ENCODE measurements at regions not wholly inside any gene's neighbourhood (a gene's known extent, or its start where the extent isn't known, plus 50 kb on each side); places are given as distances from the start of the nearest gene placed in this dataset.

- no peak for DNase-seq
- Histone ChIP-seq H3K27ac (no peak overlapping the region), H3K9me3 (no peaks in the 10 kb centered on the region), H3K36me3 (no peaks in the 10 kb centered on the region), H3K27me3 (no peaks in the 10 kb centered on the region), H3K4me3 (no peak overlapping the region), H3K4me1 (no peaks in the 10 kb centered on the region)
- TF ChIP-seq POLR2A (IDR thresholded peaks at IDR 0.05) (no peak), CTCF (IDR thresholded peaks at IDR 0.05) (no peak)
Measured at GRCh38 chr11:33605703-33606102, 94.9 kb downstream of the C11orf91 start.

DNA sequence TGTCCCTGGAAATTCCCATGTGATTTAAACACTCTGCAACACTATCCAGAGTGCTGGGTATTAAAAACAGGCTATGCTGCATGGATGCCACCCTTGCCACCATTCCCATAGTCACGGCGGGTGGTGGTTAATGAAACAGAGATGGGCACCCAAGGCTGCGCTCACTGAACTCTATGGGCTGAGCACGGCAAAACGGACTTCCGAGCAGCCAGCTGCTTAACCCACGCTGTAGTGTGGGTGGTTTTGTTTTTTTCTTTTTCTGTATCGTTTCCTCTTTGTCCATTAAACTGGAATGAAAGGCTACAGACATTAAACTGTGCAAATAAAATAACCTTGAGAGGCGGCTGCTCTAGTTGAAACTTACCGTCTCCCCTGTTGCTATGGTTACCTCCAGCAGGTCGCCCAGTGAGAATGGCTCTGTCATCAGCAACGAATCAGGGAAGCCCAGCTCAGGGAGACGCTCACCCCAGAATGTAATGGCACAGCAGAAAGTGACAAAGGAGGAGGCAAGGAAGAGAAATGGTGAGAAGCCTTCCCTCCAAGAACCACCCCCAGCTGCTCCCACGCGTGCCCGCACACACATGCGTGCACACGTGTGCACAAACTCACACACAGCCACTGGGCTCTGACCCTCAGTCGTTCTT lies 102.1 kb downstream of the C11orf91 start:
- no peaks in the 10 kb centered on the region for H3K27me3 ChIP-seq
- DNase-seq, result no peak

GRCh38 chr11:33594188-33594587 lies 106.4 kb downstream of the C11orf91 start:
- H3K36me3 ChIP-seq, result no peaks in the 10 kb centered on the region
- no peak overlapping the region for H3K27ac ChIP-seq
- DNase-seq, result no peak
- TF ChIP-seq POLR2A (IDR thresholded peaks at IDR 0.05), result no peak
- no peak for TF ChIP-seq CTCF (IDR thresholded peaks at IDR 0.05)
- no peaks in the 10 kb centered on the region for H3K27me3 ChIP-seq
- no peaks in the 10 kb centered on the region for H3K9me3 ChIP-seq
- H3K4me3 ChIP-seq, result no peak overlapping the region
- no peaks in the 10 kb centered on the region for H3K4me1 ChIP-seq

More for the DNA sequence above, 102.1 kb downstream of the C11orf91 start:
- no peak overlapping the region for H3K4me3 ChIP-seq
- no peaks in the 10 kb centered on the region for H3K9me3 ChIP-seq
- H3K27ac ChIP-seq, result no peak overlapping the region
- H3K36me3 ChIP-seq, result no peaks in the 10 kb centered on the region
- TF ChIP-seq POLR2A (IDR thresholded peaks at IDR 0.05), result no peak
- H3K4me1 ChIP-seq, result no peaks in the 10 kb centered on the region

DNA sequence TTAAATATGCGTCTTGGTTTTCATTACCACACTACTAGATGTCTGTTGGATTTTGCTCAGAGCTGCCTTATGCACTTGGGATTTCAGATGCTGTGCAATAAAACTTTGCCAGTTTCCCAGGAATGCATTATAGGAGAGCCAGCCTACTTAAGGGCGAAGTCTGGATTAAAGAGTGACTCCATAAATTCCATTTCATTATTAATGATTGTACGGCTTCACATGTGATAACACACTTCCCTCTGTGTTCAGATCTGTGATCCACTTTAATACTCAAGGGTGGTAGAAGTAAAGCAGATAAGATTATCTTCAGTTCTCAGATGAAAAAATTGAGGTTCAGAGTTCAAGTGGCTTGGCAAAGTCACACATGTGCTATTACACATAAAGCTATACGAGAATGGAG lies 110.2 kb downstream of the C11orf91 start:
- TF ChIP-seq POLR2A (IDR thresholded peaks at IDR 0.05) (no peak), CTCF (IDR thresholded peaks at IDR 0.05) (no peak)

DNA sequence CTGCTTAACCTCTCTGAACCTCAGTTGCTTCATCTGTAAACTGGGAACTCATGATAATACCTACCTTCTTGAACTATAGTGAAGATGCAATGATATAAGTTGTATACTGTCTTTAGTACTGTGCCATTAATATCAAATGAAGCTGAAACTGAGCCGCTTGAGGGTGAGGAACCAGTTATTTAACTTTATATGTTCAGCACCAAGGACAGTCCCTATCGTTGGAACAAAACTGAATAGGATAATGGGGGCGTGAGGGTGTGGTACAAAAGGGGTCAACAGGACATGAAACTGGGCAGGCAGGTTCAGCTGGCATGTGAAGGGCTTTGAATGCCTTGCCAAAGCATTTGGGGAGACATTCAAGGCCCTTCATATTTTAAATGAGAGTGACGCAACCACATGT lies 112.6 kb downstream of the C11orf91 start:
- Histone ChIP-seq H3K9me3 (no peaks in the 10 kb centered on the region), H3K4me3 (no peak overlapping the region), H3K36me3 (no peaks in the 10 kb centered on the region), H3K4me1 (no peaks in the 10 kb centered on the region), H3K27me3 (no peaks in the 10 kb centered on the region), H3K27ac (no peak overlapping the region)
- no peak for DNase-seq
- TF ChIP-seq CTCF (IDR thresholded peaks at IDR 0.05) (no peak), POLR2A (IDR thresholded peaks at IDR 0.05) (no peak)

More for the DNA sequence above, 110.2 kb downstream of the C11orf91 start:
- no peak overlapping the region for H3K4me3 ChIP-seq
- no peak for DNase-seq
- no peaks in the 10 kb centered on the region for H3K4me1 ChIP-seq
- no peaks in the 10 kb centered on the region for H3K27me3 ChIP-seq
- no peaks in the 10 kb centered on the region for H3K9me3 ChIP-seq
- no peak overlapping the region for H3K27ac ChIP-seq
- no peaks in the 10 kb centered on the region for H3K36me3 ChIP-seq

- TF ChIP-seq POLR2A (IDR thresholded peaks at IDR 0.05) (no peak), CTCF (IDR thresholded peaks at IDR 0.05) (no peak)
- Histone ChIP-seq H3K36me3 (no peaks in the 10 kb centered on the region), H3K27me3 (no peaks in the 10 kb centered on the region), H3K27ac (no peak overlapping the region), H3K4me1 (no peaks in the 10 kb centered on the region), H3K9me3 (no peaks in the 10 kb centered on the region), H3K4me3 (no peak overlapping the region)
- no peak for DNase-seq
Measured at GRCh38 chr11:33585586-33586209, 114.9 kb downstream of the C11orf91 start.
